GM18867 (cell line): ENCODE measurements at regions not wholly inside any gene's neighbourhood (a gene's known extent, or its start where the extent isn't known, plus 50 kb on each side); places are given as distances from the start of the nearest gene placed in this dataset.

ENCODE experiments used
- ATAC-seq: cut with Tn5 transposase; IDR thresholded peaks from one replicate; pipeline ENCODE4 v1.9.1; 2021; ENCODE audit warnings: mild to moderate bottlenecking, moderate library complexity; ENCODE audit not compliant: unreplicated experiment

- ATAC-seq, result no peak
Observed at GRCh38 chr16:87056551-87056950, 260.6 kb downstream of the C16orf95 start.

DNA sequence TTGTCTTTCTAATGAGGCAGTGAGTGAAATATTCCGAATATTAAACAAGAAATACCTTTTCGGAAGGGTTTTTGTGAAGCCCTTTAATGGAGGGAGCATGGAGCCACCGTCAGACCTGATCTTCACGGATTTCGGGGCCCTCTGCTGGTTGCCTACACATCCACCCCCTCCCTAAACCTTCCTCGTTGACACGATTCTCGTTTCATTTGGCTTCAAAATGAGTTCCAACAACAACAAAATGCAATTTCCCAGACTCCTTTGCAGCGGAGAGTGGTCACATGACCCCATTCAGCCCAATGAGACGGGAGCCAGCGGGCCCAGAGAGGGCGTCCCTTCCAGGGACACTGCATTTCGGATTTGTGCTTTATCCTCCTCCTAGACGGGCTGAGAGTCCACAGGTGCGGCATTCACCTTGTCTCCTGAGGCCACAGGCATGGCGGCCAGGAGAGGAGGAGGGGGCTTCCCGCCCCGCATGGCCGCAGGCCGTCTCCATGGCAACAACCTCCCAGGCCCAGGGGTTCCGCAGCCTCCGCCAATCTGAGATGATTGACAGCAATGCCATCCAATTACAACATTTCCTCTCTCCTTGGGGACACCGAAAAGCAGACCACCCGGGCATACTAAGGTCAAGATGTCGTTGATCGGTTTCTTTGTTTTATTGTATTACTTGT lies 259.8 kb downstream of the C16orf95 start:
- no peak for ATAC-seq

DNA sequence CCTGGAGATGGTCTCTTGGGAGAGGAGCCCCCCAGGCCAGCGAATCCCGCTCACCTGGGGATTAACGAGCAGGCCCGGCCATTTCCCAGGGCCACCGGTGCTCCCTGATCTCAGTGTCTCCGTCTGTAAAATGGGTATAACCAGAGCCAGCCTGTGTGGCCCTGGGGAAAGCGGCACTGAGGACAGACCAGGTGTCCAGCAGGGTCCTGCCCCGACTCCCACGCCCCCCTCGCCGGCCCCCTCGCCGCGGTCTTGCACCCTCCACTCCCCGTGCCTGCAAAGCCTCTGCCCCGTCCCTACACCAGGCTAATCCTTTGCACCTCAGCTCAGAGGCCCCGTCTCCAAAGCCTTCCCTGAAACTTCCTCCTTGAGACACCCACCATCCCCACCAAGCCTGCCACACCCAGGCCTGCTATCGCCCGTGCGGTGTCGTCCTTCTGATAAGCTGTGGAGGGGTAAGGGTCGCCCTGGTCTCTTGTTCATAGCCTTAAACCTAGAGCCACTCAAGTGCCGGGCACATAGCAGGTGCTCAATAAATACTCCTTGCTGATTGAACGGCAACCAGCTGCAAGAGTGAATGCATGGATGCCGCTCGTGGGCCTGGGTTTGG lies 259.1 kb downstream of the C16orf95 start:
- ATAC-seq, result no peak

- no peak for ATAC-seq
Observed at GRCh38 chr16:87058728-87059250, 258.4 kb downstream of the C16orf95 start.

DNA sequence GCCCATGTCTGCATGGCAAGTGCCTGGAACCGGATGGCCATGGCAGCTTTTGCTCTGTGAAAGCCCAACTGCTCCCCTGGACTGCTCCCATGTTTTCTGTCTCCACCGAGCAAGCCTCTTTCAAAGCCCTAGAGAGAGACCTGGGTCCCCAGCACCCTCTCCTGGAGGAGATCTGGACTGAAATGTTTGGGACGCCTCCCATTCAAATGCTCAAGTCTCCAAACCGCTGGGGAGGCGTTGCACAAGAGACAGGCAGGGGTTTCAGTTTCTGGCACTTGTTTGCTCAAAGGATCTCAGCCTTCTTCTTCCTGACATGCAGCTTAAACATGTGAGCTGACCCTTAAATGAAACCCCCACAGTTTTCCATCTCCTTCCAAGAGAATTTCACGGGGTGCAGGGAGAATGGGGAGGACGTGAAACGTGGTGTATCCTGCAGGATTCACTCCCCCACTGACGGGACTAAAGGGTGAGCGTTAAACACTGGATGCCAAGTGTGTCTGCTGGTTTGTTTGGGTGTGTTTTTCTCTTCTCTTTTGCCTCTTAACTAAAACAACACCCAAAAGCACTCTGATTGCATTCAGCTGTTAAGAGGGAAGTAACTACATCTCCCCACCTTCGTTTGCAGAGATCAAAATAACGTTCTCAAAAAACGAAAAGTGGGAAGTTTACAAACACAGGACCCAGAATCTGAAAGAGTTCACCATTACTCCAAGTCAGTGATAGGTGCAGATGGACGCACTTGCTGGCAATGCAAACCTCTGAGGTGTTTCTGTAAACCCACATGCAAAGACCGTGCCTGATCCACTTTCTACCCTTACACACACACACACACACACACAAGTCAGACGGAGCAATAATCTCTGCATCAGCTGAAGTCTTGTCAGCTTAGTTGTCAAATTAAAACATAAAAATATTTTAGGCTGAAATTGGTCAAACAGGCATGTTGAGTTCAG lies 256.9 kb downstream of the C16orf95 start:
- no peak for ATAC-seq

DNA sequence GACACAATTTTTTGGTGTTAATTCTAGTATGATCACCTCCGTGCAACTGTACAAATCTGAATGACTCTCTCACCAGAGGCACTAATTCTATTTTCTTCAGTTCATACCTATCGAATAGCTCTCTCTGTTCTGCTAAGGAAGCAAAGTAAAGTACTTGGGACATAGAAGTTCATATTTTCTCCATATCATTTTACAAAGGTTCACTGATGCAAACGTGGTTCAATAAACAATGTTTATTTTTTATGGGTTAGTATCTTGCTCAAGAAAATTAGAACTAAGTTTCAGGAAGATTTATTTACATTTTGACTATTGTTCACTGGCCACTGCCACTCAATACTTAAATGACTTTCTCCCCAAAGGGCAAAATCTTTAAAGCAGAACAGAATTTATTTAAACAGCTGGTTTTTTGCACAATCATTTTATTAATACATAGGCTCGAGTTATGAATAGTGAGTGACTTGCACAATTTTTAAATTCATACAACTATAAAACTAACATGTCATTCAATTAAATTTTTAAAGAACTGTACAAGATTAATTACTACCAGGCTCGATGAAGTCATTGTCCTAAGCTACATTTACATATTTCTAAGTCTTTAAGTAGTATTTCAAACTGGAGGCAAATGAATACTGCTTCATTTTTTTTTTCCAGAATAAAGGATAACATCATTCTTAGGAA lies 255.8 kb downstream of the C16orf95 start:
- ATAC-seq, result no peak

DNA sequence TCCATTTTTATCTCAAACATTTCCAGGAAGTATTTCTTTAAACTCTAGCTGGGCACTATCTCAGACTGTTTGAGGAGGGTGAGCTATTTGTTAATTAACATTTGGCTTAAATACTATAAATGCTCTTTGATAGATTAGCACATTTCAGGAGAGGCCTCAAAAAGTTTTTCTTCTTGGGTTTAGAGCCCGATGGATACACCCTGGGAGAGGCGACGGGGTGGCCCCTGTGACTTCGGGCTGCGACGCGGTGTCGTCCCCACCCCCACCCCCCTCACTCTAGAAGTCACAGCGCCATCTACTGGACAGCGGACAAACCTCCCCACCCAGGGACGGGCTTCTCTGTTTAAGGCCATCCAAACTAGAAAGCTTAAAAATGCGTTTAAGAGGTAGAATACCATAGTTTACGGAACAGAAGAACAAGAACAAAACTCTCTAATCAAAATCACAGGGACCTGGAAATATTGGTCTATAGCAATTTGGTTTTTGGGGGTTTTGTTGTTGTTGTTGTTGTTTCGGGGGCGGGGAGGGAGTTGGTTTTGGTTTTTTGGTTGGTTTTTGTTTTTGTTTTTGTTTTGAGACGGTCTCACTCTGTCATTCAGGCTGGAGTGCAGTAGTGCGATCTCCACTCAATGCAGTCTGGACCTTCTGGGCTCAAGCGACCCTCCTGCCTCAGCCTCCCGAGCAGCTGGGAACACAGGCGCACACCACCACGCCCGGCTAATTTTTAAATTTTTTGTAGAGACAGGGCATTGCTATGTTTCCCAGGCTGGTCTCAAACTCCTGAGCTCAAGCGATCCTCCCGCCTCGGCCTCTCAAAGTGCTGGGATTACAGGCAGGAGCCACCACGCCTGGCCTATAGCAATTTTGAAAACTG lies 254.4 kb downstream of the C16orf95 start:
- no peak for ATAC-seq

DNA sequence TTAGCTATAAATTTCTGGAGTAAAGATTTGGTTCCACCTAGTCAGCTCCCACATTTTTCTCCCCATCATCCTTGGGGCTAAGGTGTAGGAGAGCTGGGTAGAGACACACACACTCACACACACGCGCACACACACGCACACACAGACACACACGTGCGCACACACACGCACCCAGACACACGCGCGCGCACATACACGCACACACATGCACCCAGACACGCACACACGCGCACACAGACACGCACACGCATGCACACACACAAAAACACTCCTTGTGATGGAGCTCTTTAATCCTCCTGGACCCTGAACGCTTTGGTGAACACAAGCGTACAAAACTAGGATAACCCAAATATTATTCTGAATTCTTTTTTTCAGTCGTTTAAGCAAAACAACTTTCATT lies 253.6 kb downstream of the C16orf95 start:
- ATAC-seq, result no peak

GRCh38 chr16:87064731-87065445 lies 252.3 kb downstream of the C16orf95 start:
- ATAC-seq, result no peak

DNA sequence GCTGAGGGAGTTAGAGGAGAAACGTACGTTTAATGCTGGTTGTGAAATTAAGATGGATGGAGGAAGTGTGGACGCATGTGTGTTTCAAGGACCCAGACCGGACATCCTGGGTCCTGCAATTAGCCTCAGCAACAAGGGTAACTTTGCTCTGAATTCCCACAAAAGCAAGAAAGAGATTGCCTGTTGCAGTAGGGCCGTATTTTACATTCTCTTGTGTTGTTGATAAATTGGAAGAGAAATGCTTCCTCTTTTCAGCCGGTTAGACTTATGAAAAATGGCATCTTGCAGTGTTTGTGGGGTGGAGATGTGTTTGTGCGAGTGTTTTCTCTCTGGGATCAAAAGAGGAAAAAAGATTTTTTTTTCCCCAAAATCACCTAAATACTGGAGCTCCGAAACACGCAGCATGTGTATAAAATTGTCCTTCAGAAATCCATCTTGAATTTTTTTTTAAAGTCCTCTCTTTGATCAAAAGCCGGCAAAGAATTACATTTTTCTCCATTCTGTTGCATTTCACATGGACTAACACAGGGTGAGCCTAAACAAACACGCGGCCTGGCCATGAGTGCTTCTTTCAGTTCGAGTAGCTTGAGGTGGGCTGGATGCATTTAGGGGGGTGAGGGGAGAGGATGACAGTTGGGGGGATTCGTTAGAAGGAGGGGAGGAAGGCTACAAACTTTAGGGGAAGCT lies 251.6 kb downstream of the C16orf95 start:
- ATAC-seq, result no peak

- no peak for ATAC-seq
Observed at GRCh38 chr16:87066133-87067002, 250.8 kb downstream of the C16orf95 start.

- no peak for ATAC-seq
Observed at GRCh38 chr16:87067003-87067556, 250.1 kb downstream of the C16orf95 start.

DNA sequence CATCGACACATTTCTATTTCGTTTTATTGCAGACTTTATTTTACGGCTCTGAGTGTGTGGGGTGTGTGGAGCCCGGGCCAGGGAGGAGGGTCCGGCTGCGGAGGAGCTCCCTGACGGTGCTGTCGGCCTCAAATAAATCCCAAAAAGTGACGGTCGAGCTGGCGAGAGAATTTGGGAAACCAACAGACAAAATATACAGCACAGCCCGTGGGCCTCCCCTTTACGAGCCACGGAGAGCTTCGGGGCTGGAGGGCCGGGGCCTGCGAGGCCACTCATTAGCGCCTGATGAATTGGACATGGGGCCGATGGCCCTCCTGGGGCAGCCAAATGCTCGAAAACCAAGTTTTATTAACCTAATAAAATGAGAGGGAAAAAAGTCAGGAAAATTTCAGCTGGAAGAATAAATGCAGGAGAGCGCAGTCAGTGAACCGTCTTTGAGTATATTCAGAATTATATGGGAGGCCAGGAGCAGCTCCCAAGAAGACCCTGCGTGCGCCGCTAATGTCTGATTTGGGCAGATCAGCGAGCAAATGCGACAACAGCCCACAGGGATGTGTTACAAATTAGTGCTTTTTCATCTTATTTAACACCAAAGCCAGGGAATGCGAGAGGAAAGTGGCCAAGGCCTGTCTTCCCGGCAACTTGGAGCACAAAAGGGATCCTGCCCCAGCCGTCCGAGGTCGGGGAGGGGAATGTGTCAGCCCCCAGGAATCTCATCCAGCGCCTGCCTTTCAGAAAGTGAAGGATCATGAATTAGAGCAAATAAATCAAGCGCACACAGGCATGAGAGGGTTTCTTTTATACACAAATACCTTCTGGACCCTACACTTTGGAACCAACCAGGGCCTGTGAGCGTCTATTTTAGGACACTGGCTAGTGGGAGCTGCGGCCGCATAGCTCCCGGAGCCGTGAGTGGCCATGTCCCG lies 249.1 kb downstream of the C16orf95 start:
- no peak for ATAC-seq

GRCh38 chr16:87068762-87069150 lies 248.4 kb downstream of the C16orf95 start:
- ATAC-seq, result no peak

DNA sequence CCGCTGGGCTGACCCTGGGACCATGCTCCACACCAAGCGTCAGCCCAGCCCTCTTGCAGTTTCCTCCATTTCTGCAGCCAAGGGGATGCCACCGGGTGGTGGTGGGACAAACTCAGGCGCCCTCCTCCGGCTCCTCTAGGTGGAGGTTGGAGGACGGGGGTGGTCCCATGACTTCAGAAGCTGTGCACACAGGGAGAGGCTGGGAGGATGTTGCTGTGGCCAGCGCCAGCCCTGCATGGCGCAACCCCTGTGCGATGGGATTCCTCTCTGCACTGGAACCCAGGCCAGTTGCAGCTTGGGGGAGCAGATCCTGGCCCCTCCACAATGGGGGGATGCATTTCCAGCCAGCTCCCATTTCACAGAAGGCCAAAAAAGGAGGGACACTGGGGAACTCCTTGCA lies 246.5 kb downstream of the C16orf95 start:
- ATAC-seq, result no peak

DNA sequence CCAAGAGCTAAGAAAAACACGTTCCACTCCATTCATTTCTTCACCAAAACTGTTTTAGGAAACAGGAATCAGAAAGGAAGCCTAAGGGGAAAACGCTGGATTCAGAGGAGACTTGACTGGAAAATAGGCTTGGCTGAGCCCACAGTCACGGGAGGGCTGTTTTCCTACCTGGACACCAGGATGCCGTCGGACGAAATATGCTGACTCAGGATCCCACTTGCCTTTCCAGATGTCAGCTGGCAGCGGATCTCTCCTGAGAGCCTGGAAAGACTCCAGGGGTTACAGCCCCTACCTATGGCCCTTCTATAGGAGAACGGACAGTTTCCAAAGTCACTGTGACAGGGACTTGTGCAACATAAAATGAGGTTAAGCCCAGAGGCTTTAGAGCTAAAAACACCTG lies 245.1 kb downstream of the C16orf95 start:
- no peak for ATAC-seq
